Endodermal cell (in vitro differentiated cells): ENCODE measurements at regions not wholly inside any gene's neighbourhood (a gene's known extent, or its start where the extent isn't known, plus 50 kb on each side); places are given as distances from the start of the nearest gene placed in this dataset.
A peak's percentile ranks its signal among the peaks of the same experiment; 100 is the strongest.

ENCODE experiments used
- DNase-seq: peaks from one replicate; pipeline ENCODE4 v3.0.0-alpha.2; 2017
- H3K27ac ChIP-seq: 2 replicates; pipeline ENCODE4 v1.5.1; 2013; ENCODE audit warnings: mild to moderate bottlenecking, low read depth, low read length, moderate library complexity
- H3K27me3 ChIP-seq: 2 replicates; pipeline ENCODE4 v1.6.1; 2013; ENCODE audit warnings: mild to moderate bottlenecking, low read length, moderate library complexity; ENCODE audit not compliant: insufficient read depth, control insufficient read depth, poor library complexity, severe bottlenecking
- H3K36me3 ChIP-seq: 2 replicates; pipeline ENCODE4 v1.7.0; 2013; ENCODE audit warnings: mild to moderate bottlenecking, low read length, moderate library complexity; ENCODE audit not compliant: control insufficient read depth, insufficient read depth
- H3K4me1 ChIP-seq: one replicate; pipeline ENCODE4 v1.7.0; 2013; ENCODE audit warnings: low read length; ENCODE audit not compliant: control insufficient read depth, insufficient read depth
- H3K4me3 ChIP-seq: 2 replicates; pipeline ENCODE4 v1.5.1; 2013; ENCODE audit warnings: mild to moderate bottlenecking, low read length, moderate library complexity
- H3K9ac ChIP-seq: 2 replicates; pipeline ENCODE4 v1.6.1; 2013; ENCODE audit warnings: mild to moderate bottlenecking, low read length, moderate library complexity; ENCODE audit not compliant: poor library complexity, severe bottlenecking; ENCODE audit errors: extremely low read depth
- H3K9me3 ChIP-seq: 2 replicates; pipeline ENCODE4 v1.6.1; 2013; ENCODE audit warnings: mild to moderate bottlenecking, low read length, moderate library complexity; ENCODE audit not compliant: control insufficient read depth
- H3K27ac Mint-ChIP-seq: 2 replicates; pipeline ENCODE4 v1.8.0; 2020; ENCODE audit warnings: mixed read lengths
- H3K27me3 Mint-ChIP-seq: 2 replicates; pipeline ENCODE4 v1.8.0; 2021; ENCODE audit warnings: mild to moderate bottlenecking, mixed read lengths; ENCODE audit not compliant: insufficient read depth
- H3K36me3 Mint-ChIP-seq: 2 replicates; pipeline ENCODE4 v1.8.0; 2020; ENCODE audit warnings: low read depth, mixed read lengths
- H3K4me1 Mint-ChIP-seq: 2 replicates; pipeline ENCODE4 v1.8.0; 2020; ENCODE audit warnings: mixed read lengths
- H3K4me3 Mint-ChIP-seq: 2 replicates; pipeline ENCODE4 v1.8.0; 2020; ENCODE audit warnings: mild to moderate bottlenecking, moderate library complexity, mixed read lengths
- H3K9me3 Mint-ChIP-seq: 2 replicates; pipeline ENCODE4 v1.8.0; 2020; ENCODE audit warnings: mild to moderate bottlenecking, mixed read lengths
- CTCF ChIP-seq: fragments of 200-600 bp; sonication (generic); conservative IDR thresholded peaks from 2 replicates; pipeline ENCODE4 v1.5.0; 2021; ENCODE audit warnings: antibody characterized with exemption, mild to moderate bottlenecking
- WGBS, 2 experiments: methylation state at CpG; one replicate each; pipeline versions ENCODE4 v1.1.5 to v1.1.7; 2013; ENCODE audit warnings: missing lambda C conversion rate in 2 of 2, mixed read lengths in 1 of 2; ENCODE audit not compliant: insufficient coverage in 1 of 2, insufficient read length in 1 of 2; 5-methylcytosine and 5-hydroxymethylcytosine counted together

GRCh38 chr17:55617441-55617840 lies 105.2 kb downstream of the TMEM100 start:
- Histone ChIP-seq H3K36me3 (no peaks in the 10 kb centered on the region), H3K4me3 (no peak overlapping the region), H3K27ac (no peak overlapping the region), H3K9ac (no peak overlapping the region), H3K27me3 (no peaks in the 10 kb centered on the region), H3K9me3 (no peaks in the 10 kb centered on the region), H3K4me1 (no peaks in the 10 kb centered on the region)
- Mint-ChIP-seq H3K4me1 (peaks cover 12% of the 10 kb centered on the region), H3K4me3 (no peak overlapping the region), H3K9me3 (no peaks in the 10 kb centered on the region), H3K36me3 (no peaks in the 10 kb centered on the region), H3K27ac (no peak overlapping the region), H3K27me3 (peaks cover 2% of the 10 kb centered on the region)
- no peak for TF ChIP-seq CTCF
- 91 to 94% methylated on average over 3 to 5 of the region's 5 CpGs for WGBS, 2 experiments
- DNase-seq, result peak; percentile 47

GRCh38 chr17:55614061-55614460 lies 102.8 kb upstream of the SMIM36 start:
- Histone ChIP-seq H3K9ac (no peak overlapping the region), H3K4me3 (no peak overlapping the region), H3K36me3 (no peaks in the 10 kb centered on the region), H3K27me3 (no peaks in the 10 kb centered on the region), H3K27ac (no peak overlapping the region), H3K9me3 (no peaks in the 10 kb centered on the region), H3K4me1 (no peaks in the 10 kb centered on the region)
- H3K27ac Mint-ChIP-seq, result no peak overlapping the region
- H3K36me3 Mint-ChIP-seq, result no peaks in the 10 kb centered on the region
- H3K9me3 Mint-ChIP-seq, result no peaks in the 10 kb centered on the region
- no peak for TF ChIP-seq CTCF
- WGBS, 2 experiments, result 90 to 100% methylated on average over 1 to 2 of the region's 2 CpGs
- no peaks in the 10 kb centered on the region for H3K27me3 Mint-ChIP-seq
- no peak for DNase-seq
- H3K4me3 Mint-ChIP-seq, result no peak overlapping the region
- H3K4me1 Mint-ChIP-seq, result peaks cover 5% of the 10 kb centered on the region

GRCh38 chr17:55612691-55613141 lies 101.5 kb upstream of the SMIM36 start:
- 86 to 93% methylated on average over 1 to 6 of the region's 6 CpGs for WGBS, 2 experiments
- Histone ChIP-seq H3K4me3 (no peak overlapping the region), H3K27ac (no peak overlapping the region), H3K36me3 (no peaks in the 10 kb centered on the region), H3K27me3 (no peaks in the 10 kb centered on the region), H3K9ac (no peak overlapping the region), H3K9me3 (no peaks in the 10 kb centered on the region), H3K4me1 (no peaks in the 10 kb centered on the region)
- DNase-seq, result peak; percentile 43
- no peak overlapping the region for H3K4me3 Mint-ChIP-seq
- H3K27ac Mint-ChIP-seq, result no peak overlapping the region
- no peaks in the 10 kb centered on the region for H3K9me3 Mint-ChIP-seq
- no peak for TF ChIP-seq CTCF
- no peaks in the 10 kb centered on the region for H3K36me3 Mint-ChIP-seq
- H3K4me1 Mint-ChIP-seq, result peaks cover 10% of the 10 kb centered on the region
- H3K27me3 Mint-ChIP-seq, result no peaks in the 10 kb centered on the region
